GM23338 (cell line): ENCODE measurements at regions not wholly inside any gene's neighbourhood (a gene's known extent, or its start where the extent isn't known, plus 50 kb on each side); places are given as distances from the start of the nearest gene placed in this dataset.

Experiments used
- ATAC-seq: fragments of 200-7000 bp; cut with Tn5 transposase; 3 replicates; pipeline ENCODE4 v1.9.1; 2020
- DNase-seq: peaks from one replicate; pipeline ENCODE4 v3.0.0-alpha.2; 2015; ENCODE audit warnings: low spot score
- H2AFZ ChIP-seq: fragments of 200-600 bp; sonication (generic); 2 replicates; pipeline ENCODE4 v1.8.0; 2016; ENCODE audit warnings: antibody characterized with exemption, mild to moderate bottlenecking, moderate library complexity
- H3F3A ChIP-seq: fragments of 200-600 bp; sonication (generic); replicated peaks from 2 replicates; pipeline ENCODE4 v1.8.0; 2017; ENCODE audit warnings: antibody characterized with exemption, mixed run types, low read depth
- H3K27ac ChIP-seq: fragments of 200-600 bp; sonication (generic); 2 replicates; pipeline ENCODE4 v1.6.1; 2016; ENCODE audit warnings: low read depth
- H3K27me3 ChIP-seq: fragments of 200-600 bp; sonication (generic); 2 replicates; pipeline ENCODE4 v1.8.0; 2016; ENCODE audit warnings: mild to moderate bottlenecking, mixed run types, moderate library complexity; ENCODE audit not compliant: insufficient read depth
- H3K36me3 ChIP-seq: fragments of 200-600 bp; sonication (generic); 2 replicates; pipeline ENCODE4 v1.8.0; 2016; ENCODE audit warnings: mild to moderate bottlenecking; ENCODE audit not compliant: insufficient read depth
- H3K4me1 ChIP-seq: fragments of 200-600 bp; sonication (generic); 2 replicates; pipeline ENCODE4 v1.8.0; 2016; ENCODE audit warnings: mild to moderate bottlenecking, moderate library complexity; ENCODE audit not compliant: insufficient read depth
- H3K4me2 ChIP-seq: fragments of 200-600 bp; sonication (generic); 2 replicates; pipeline ENCODE4 v1.7.1; 2017; ENCODE audit warnings: mixed run types
- H3K4me3 ChIP-seq: fragments of 200-600 bp; sonication (generic); 2 replicates; pipeline ENCODE4 v1.6.1; 2016; ENCODE audit warnings: mixed run types
- H3K79me2 ChIP-seq: fragments of 200-600 bp; sonication (generic); replicated peaks from 2 replicates; pipeline ENCODE4 v1.8.0; 2017; ENCODE audit warnings: mild to moderate bottlenecking; ENCODE audit not compliant: insufficient read depth
- H3K9me2 ChIP-seq: fragments of 200-600 bp; sonication (generic); 2 replicates; pipeline ENCODE4 v1.8.0; 2017; ENCODE audit not compliant: insufficient read depth
- H4K20me1 ChIP-seq: fragments of 200-600 bp; sonication (generic); replicated peaks from 2 replicates; pipeline ENCODE4 v1.8.0; 2017; ENCODE audit warnings: mild to moderate bottlenecking; ENCODE audit not compliant: insufficient read depth
- H3K27ac Mint-ChIP-seq: 2 replicates; pipeline ENCODE4 v1.8.0; 2020; ENCODE audit warnings: inconsistent platforms, mild to moderate bottlenecking, moderate library complexity, mixed read lengths
- H3K27me3 Mint-ChIP-seq: 3 replicates; pipeline ENCODE4 v1.8.0; 2022; ENCODE audit warnings: low read depth, mild to moderate bottlenecking, moderate library complexity, mixed read lengths, inconsistent platforms; ENCODE audit not compliant: insufficient read depth, poor library complexity
- H3K36me3 Mint-ChIP-seq: 3 replicates; pipeline ENCODE4 v1.8.0; 2021; ENCODE audit warnings: low read depth, mild to moderate bottlenecking, inconsistent platforms, moderate library complexity, mixed read lengths
- H3K4me1 Mint-ChIP-seq: 3 replicates; pipeline ENCODE4 v1.8.0; 2020; ENCODE audit warnings: mild to moderate bottlenecking, inconsistent platforms, mixed read lengths
- H3K4me3 Mint-ChIP-seq: 3 replicates; pipeline ENCODE4 v1.8.0; 2021; ENCODE audit warnings: moderate library complexity, mild to moderate bottlenecking, inconsistent platforms, mixed read lengths
- H3K9me3 Mint-ChIP-seq: 3 replicates; pipeline ENCODE4 v1.8.0; 2020; ENCODE audit warnings: moderate library complexity, mild to moderate bottlenecking, inconsistent platforms, mixed read lengths
- CREB1 ChIP-seq: fragments of 250-450 bp; sonication (Bioruptor Pico); IDR thresholded peaks from 2 replicates; pipeline ENCODE4 v1.5.0; 2020; ENCODE audit warnings: low read depth, mild to moderate bottlenecking, moderate library complexity
- EZH2 ChIP-seq: fragments of 200-600 bp; sonication (generic); IDR thresholded peaks from one replicate; pipeline ENCODE4 v1.8.0; 2017; ENCODE audit warnings: antibody characterized with exemption, mild to moderate bottlenecking, low read depth; ENCODE audit not compliant: unreplicated experiment
- EZH2phosphoT487 ChIP-seq: fragments of 200-600 bp; sonication (generic); IDR thresholded peaks from one replicate; pipeline ENCODE4 v1.8.1; 2018; ENCODE audit warnings: antibody characterized with exemption; ENCODE audit not compliant: unreplicated experiment
- JUNB ChIP-seq: IDR thresholded peaks from one replicate; pipeline ENCODE4 v1.6.1; 2016; ENCODE audit warnings: antibody characterized with exemption; ENCODE audit not compliant: unreplicated experiment
- NANOG ChIP-seq: IDR thresholded peaks from 2 replicates; pipeline ENCODE4 v1.6.1; 2016; ENCODE audit warnings: antibody characterized with exemption, borderline replicate concordance
- POLR2AphosphoS5 ChIP-seq: IDR thresholded peaks from 2 replicates; pipeline ENCODE4 v1.6.1; 2016; ENCODE audit warnings: antibody characterized with exemption, low read depth
- STAT1 ChIP-seq: IDR thresholded peaks from one replicate; pipeline ENCODE4 v1.6.1; 2016; ENCODE audit warnings: antibody characterized with exemption; ENCODE audit not compliant: unreplicated experiment
- ZNF114 ChIP-seq: fragments of 250-450 bp; sonication (Bioruptor Pico); IDR thresholded peaks from 2 replicates; pipeline ENCODE4 v1.5.0; 2020; ENCODE audit warnings: mild to moderate bottlenecking, moderate library complexity
- ZNF331 ChIP-seq: fragments of 250-450 bp; sonication (Bioruptor Pico); IDR thresholded peaks from 2 replicates; pipeline ENCODE4 v1.5.0; 2020; ENCODE audit warnings: low read depth, mild to moderate bottlenecking, moderate library complexity
- TF ChIP-seq, protein P1 (sequence below): IDR thresholded peaks from one replicate; pipeline ENCODE4 v1.6.1; 2018; ENCODE audit warnings: antibody characterized with exemption; ENCODE audit not compliant: unreplicated experiment
- TF ChIP-seq, protein P2 (sequence below): IDR thresholded peaks from 2 replicates; pipeline ENCODE4 v1.6.1; 2016; ENCODE audit warnings: antibody characterized with exemption

DNA sequence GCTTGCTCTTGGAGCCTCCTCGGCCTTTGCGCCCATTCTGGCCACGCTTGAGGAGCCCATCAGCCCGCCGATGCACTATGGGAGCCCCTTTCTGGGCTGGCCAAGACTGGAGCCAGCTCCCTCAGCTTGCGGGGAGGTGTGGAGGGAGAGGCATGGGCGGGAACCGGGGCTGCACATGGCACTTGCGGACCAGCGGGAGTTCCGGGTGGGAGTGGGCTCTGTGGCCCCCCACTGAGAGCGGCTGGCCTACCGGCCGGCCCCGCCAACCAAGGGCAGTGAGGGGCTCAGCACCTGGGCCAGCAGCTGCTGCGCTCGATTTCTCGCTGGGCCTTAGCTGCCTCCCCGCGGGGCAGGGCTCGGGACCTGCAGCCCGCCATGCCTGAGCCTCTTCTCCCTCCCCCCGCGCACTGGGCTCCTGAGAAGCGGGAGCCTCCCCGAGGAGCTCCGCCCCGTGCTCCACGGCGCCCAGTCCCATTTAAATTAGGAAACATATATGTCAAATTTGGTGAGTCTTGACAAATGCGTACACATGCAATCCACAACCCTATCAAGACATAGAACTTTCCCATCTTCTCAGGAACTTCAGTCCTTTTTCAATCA, 97.6 kb upstream of the CNTN3 start:
- Histone ChIP-seq H2AFZ (no peak overlapping the region), H3K27ac (no peak overlapping the region)

DNA sequence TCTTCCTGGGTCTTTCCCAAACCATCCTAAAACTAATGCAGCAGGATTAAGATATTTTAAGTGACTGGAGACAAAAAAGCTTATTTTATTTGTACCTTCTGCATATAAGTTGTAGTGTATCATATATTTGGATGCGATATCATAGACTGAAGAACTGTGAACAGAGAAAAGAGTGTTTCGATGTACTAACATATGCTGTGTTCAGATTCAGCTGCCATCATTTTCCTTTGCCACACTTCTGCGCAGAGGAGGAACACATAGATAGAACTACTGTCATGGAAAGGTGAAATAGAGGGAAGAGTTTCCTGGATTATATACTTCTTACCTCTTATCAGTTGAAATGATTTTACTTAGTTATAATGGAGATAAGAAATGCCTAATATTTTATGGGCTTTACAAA, 95.5 kb upstream of the CNTN3 start:
- Histone ChIP-seq H3K4me3 (no peak overlapping the region), H2AFZ (no peak overlapping the region), H3K27me3 (no peaks in the 10 kb centered on the region), H3K4me2 (no peak overlapping the region), H3K79me2 (no peaks in the 10 kb centered on the region), H3K9me2 (no peaks in the 10 kb centered on the region), H3K4me1 (peaks cover 16% of the 10 kb centered on the region; the same call in 1 of the 2 replicates), H3K36me3 (no peaks in the 10 kb centered on the region), H4K20me1 (no peaks in the 10 kb centered on the region), H3F3A (no peaks in the 10 kb centered on the region), H3K27ac (no peak overlapping the region)
- DNase-seq = no peak
- no peak for ATAC-seq
- peaks cover 7% of the 10 kb centered on the region for H3K4me1 Mint-ChIP-seq
- H3K27ac Mint-ChIP-seq = no peak overlapping the region
- H3K27me3 Mint-ChIP-seq = no peaks in the 10 kb centered on the region
- TF ChIP-seq JUNB (no peak), CREB1 (CRISPR knock-in tag) (no peak), POLR2AphosphoS5 (no peak), EZH2phosphoT487 (no peak), STAT1 (no peak), NANOG (no peak)
- H3K4me3 Mint-ChIP-seq = no peak overlapping the region
- H3K36me3 Mint-ChIP-seq = peaks cover 6% of the 10 kb centered on the region; the same call in 2 of the 3 replicates
- peaks cover 9% of the 10 kb centered on the region; the same call in 2 of the 3 replicates for H3K9me3 Mint-ChIP-seq

More for the DNA sequence above, 97.6 kb upstream of the CNTN3 start:
- H3K4me1 Mint-ChIP-seq = no peaks in the 10 kb centered on the region; the same call in 2 of the 3 replicates
- TF ChIP-seq, protein P1, sequence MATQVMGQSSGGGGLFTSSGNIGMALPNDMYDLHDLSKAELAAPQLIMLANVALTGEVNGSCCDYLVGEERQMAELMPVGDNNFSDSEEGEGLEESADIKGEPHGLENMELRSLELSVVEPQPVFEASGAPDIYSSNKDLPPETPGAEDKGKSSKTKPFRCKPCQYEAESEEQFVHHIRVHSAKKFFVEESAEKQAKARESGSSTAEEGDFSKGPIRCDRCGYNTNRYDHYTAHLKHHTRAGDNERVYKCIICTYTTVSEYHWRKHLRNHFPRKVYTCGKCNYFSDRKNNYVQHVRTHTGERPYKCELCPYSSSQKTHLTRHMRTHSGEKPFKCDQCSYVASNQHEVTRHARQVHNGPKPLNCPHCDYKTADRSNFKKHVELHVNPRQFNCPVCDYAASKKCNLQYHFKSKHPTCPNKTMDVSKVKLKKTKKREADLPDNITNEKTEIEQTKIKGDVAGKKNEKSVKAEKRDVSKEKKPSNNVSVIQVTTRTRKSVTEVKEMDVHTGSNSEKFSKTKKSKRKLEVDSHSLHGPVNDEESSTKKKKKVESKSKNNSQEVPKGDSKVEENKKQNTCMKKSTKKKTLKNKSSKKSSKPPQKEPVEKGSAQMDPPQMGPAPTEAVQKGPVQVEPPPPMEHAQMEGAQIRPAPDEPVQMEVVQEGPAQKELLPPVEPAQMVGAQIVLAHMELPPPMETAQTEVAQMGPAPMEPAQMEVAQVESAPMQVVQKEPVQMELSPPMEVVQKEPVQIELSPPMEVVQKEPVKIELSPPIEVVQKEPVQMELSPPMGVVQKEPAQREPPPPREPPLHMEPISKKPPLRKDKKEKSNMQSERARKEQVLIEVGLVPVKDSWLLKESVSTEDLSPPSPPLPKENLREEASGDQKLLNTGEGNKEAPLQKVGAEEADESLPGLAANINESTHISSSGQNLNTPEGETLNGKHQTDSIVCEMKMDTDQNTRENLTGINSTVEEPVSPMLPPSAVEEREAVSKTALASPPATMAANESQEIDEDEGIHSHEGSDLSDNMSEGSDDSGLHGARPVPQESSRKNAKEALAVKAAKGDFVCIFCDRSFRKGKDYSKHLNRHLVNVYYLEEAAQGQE = no peak
- TF ChIP-seq ZNF114 (CRISPR knock-in tag) (no peak), EZH2phosphoT487 (no peak), EZH2 (no peak), NANOG (no peak), STAT1 (no peak), ZNF331 (CRISPR knock-in tag) (no peak), JUNB (no peak), POLR2AphosphoS5 (no peak)
- TF ChIP-seq, protein P2, sequence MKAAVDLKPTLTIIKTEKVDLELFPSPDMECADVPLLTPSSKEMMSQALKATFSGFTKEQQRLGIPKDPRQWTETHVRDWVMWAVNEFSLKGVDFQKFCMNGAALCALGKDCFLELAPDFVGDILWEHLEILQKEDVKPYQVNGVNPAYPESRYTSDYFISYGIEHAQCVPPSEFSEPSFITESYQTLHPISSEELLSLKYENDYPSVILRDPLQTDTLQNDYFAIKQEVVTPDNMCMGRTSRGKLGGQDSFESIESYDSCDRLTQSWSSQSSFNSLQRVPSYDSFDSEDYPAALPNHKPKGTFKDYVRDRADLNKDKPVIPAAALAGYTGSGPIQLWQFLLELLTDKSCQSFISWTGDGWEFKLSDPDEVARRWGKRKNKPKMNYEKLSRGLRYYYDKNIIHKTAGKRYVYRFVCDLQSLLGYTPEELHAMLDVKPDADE = no peak
- H3K4me3 Mint-ChIP-seq = no peak overlapping the region
- Histone ChIP-seq H3F3A (no peaks in the 10 kb centered on the region), H3K4me1 (no peaks in the 10 kb centered on the region), H3K79me2 (no peaks in the 10 kb centered on the region), H3K27me3 (no peaks in the 10 kb centered on the region), H4K20me1 (no peaks in the 10 kb centered on the region), H3K36me3 (no peaks in the 10 kb centered on the region), H3K4me2 (no peak overlapping the region), H3K4me3 (no peak overlapping the region), H3K9me2 (no peaks in the 10 kb centered on the region)
- ATAC-seq (no peak), DNase-seq (no peak)
- no peak overlapping the region for H3K27ac Mint-ChIP-seq
- peaks cover 9% of the 10 kb centered on the region; the same call in 2 of the 3 replicates for H3K9me3 Mint-ChIP-seq
- peaks cover 6% of the 10 kb centered on the region; the same call in 2 of the 3 replicates for H3K36me3 Mint-ChIP-seq
- H3K27me3 Mint-ChIP-seq = no peaks in the 10 kb centered on the region
